ENCODE measurements at regions not wholly inside any gene's neighbourhood (a gene's known extent, or its start where the extent isn't known, plus 50 kb on each side); places are given as distances from the start of the nearest gene placed in this dataset.

GRCh38 chr20:55919956-55920355, 85.4 kb downstream of the CBLN4 start:
- Mint-ChIP-seq H3K9me3 (peaks cover 33% of the 10 kb centered on the region), H3K4me3 (no peak overlapping the region), H3K4me1 (no peaks in the 10 kb centered on the region), H3K36me3 (ENCODE audit: low read depth) (no peaks in the 10 kb centered on the region), H3K27me3 (ENCODE audit: low read depth) (no peaks in the 10 kb centered on the region), H3K27ac (no peak overlapping the region)
- TF ChIP-seq, protein P1, sequence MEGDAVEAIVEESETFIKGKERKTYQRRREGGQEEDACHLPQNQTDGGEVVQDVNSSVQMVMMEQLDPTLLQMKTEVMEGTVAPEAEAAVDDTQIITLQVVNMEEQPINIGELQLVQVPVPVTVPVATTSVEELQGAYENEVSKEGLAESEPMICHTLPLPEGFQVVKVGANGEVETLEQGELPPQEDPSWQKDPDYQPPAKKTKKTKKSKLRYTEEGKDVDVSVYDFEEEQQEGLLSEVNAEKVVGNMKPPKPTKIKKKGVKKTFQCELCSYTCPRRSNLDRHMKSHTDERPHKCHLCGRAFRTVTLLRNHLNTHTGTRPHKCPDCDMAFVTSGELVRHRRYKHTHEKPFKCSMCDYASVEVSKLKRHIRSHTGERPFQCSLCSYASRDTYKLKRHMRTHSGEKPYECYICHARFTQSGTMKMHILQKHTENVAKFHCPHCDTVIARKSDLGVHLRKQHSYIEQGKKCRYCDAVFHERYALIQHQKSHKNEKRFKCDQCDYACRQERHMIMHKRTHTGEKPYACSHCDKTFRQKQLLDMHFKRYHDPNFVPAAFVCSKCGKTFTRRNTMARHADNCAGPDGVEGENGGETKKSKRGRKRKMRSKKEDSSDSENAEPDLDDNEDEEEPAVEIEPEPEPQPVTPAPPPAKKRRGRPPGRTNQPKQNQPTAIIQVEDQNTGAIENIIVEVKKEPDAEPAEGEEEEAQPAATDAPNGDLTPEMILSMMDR (IDR thresholded peaks at IDR 0.05; ENCODE audit: unreplicated experiment in 3 of 3) = no peak

DNA sequence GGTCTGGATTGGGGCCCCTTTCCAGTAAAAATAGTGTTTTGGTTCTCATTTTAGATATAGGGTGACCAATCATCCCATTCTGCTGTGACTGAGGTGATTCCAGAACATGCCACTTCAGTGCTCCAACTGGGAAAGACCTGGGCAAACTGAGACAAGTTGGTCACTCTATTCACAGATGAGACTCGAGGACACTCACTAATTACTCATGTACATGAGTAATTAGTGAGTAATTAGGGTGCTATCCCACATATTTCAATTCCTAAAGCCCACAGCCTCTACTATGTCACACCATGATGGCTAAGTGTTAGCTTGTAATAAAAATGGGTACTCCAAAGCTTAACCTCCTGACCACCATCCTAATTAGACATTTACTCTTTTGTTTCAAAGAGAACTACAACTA, 86.0 kb downstream of the CBLN4 start:
- no peak overlapping the region for H3K4me3 Mint-ChIP-seq
- TF ChIP-seq, protein P1 (IDR thresholded peaks at IDR 0.05; ENCODE audit: unreplicated experiment in 3 of 3) = no peak
- no peaks in the 10 kb centered on the region for H3K27me3 Mint-ChIP-seq (ENCODE audit: low read depth)
- peaks cover 30% of the 10 kb centered on the region for H3K9me3 Mint-ChIP-seq
- H3K36me3 Mint-ChIP-seq (ENCODE audit: low read depth) = no peaks in the 10 kb centered on the region
- H3K4me1 Mint-ChIP-seq = no peaks in the 10 kb centered on the region
- H3K27ac Mint-ChIP-seq = no peak overlapping the region

DNA sequence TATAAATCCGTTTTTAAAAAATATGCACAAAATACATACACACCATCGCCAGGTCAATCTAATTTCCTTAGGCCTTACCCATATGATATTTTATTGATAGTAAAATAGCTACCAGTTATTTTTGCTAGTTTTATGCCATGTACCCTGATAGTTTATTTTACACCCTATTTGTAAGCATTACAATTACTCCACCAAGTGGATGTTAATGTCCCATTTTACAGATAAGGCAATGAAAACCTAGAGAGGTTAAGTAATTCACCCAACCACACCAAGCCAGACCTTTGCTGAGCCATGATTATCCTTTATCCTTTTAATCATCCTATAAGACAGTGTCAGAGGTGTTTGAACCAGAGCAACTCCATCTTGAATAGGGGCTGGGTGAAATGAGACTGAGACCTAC, 86.8 kb downstream of the CBLN4 start:
- Mint-ChIP-seq H3K4me1 (no peaks in the 10 kb centered on the region), H3K36me3 (ENCODE audit: low read depth) (no peaks in the 10 kb centered on the region), H3K27ac (no peak overlapping the region), H3K27me3 (ENCODE audit: low read depth) (no peaks in the 10 kb centered on the region), H3K9me3 (peaks cover 33% of the 10 kb centered on the region), H3K4me3 (no peak overlapping the region)
- TF ChIP-seq, protein P1 (IDR thresholded peaks at IDR 0.05; ENCODE audit: unreplicated experiment in 3 of 3) = no peak

DNA sequence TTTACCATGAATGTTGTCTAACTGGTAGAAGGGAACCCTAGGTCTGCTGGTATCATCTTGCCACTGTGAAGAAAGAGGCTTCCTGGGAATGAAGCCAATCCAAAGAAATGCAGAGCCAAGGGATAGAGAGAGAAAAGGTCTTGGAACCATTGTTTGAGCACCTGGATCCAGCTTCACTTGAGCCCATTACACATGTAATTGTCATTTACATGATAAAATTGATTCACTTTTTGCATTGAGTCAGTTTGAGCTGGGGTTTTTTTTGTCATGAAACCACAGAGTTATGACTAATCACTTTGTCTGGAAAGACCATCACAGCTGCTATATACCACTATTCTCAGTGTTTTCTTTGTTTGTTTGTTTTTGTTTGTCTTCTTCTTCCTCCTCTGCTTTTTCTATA, 112.3 kb downstream of the CBLN4 start:
- Mint-ChIP-seq H3K4me1 (no peaks in the 10 kb centered on the region), H3K27ac (no peak overlapping the region), H3K27me3 (ENCODE audit: low read depth) (no peaks in the 10 kb centered on the region), H3K9me3 (peaks cover 31% of the 10 kb centered on the region), H3K4me3 (no peak overlapping the region), H3K36me3 (ENCODE audit: low read depth) (no peaks in the 10 kb centered on the region)
- TF ChIP-seq, protein P1 (IDR thresholded peaks at IDR 0.05; ENCODE audit: unreplicated experiment in 3 of 3) = no peak

GRCh38 chr20:55888685-55889084, 116.6 kb downstream of the CBLN4 start:
- no peaks in the 10 kb centered on the region for H3K4me1 Mint-ChIP-seq
- no peak overlapping the region for H3K27ac Mint-ChIP-seq
- H3K36me3 Mint-ChIP-seq (ENCODE audit: low read depth) = no peaks in the 10 kb centered on the region
- H3K9me3 Mint-ChIP-seq = peaks cover 22% of the 10 kb centered on the region
- H3K27me3 Mint-ChIP-seq (ENCODE audit: low read depth) = no peaks in the 10 kb centered on the region
- TF ChIP-seq, protein P1 (IDR thresholded peaks at IDR 0.05; ENCODE audit: unreplicated experiment in 3 of 3) = no peak
- no peak overlapping the region for H3K4me3 Mint-ChIP-seq

- no peaks in the 10 kb centered on the region for H3K4me1 Mint-ChIP-seq
- no peaks in the 10 kb centered on the region for H3K36me3 Mint-ChIP-seq (ENCODE audit: low read depth)
- H3K27ac Mint-ChIP-seq = peak overlapping the region in 1 of 3 experiments; percentile 48
- TF ChIP-seq, protein P1 (IDR thresholded peaks at IDR 0.05; ENCODE audit: unreplicated experiment in 3 of 3) = no peak
- no peak overlapping the region for H3K4me3 Mint-ChIP-seq
- H3K27me3 Mint-ChIP-seq (ENCODE audit: low read depth) = peaks cover 3% of the 10 kb centered on the region
- H3K9me3 Mint-ChIP-seq = peaks cover 21% of the 10 kb centered on the region
These were observed 122.4 kb downstream of the CBLN4 start for GRCh38 chr20:55882910-55883309.
